Astrocyte of the hippocampus (primary cell): ENCODE measurements at regions not wholly inside any gene's neighbourhood (a gene's known extent, or its start where the extent isn't known, plus 50 kb on each side); places are given as distances from the start of the nearest gene placed in this dataset.
"Not testable (repeated sequence)": the region's sequence is repeated elsewhere in the genome, so short reads cannot be mapped to it uniquely, and the experiment has no call there.

Experiments
- DNase-seq: peaks from one replicate; pipeline ENCODE4 v3.0.0; 2011; ENCODE audit warnings: low read depth, low spot score

DNA sequence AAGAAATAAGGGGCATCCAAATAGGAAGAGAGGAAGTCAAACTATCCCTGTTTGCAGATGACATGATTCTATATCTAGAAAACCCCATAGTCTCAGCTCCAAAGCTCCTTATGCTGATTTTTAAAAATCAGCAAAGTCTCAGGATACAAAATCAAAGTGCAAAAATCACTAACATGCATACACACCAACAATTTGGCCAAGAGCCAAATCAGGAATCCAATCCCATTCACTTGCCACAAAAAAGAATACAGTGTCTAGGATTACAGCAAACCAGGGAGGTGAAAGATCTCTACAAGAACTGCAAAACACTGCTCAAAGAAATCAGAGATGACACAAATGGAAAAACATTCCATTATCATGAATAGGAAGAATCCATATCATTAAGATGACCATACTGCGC lies 155.8 kb upstream of the ARHGAP42 start:
- not testable (repeated sequence) for DNase-seq

DNA sequence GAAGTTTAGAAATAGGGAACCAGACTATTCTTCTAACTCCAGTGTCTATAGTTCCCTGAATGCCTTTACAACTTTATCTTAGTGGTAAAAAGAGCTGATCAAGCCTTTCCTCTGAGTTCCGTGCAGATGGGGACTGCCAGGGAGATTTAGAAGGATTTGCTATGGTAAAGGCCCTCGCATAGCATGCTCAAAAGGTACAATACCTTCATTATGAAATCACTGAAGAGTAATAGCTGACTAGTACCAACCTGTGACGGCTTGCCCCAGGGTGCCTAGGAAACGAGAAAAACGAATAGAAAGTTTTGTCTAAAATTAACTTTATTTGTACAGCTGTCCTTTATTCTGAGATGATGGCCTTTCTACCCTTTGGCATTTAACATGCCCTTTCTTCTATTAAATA lies 150.1 kb upstream of the ARHGAP42 start:
- no peak for DNase-seq

- no peak for DNase-seq
Measured at GRCh38 chr11:100543386-100543785, 143.7 kb upstream of the ARHGAP42 start.

GRCh38 chr11:100545556-100545955 lies 141.5 kb upstream of the ARHGAP42 start:
- DNase-seq: no peak

GRCh38 chr11:100545970-100546369 lies 141.1 kb upstream of the ARHGAP42 start:
- no peak for DNase-seq

GRCh38 chr11:100546714-100547113 lies 140.4 kb upstream of the ARHGAP42 start:
- peak; percentile 72 for DNase-seq

GRCh38 chr11:100550298-100550697 lies 136.8 kb upstream of the ARHGAP42 start:
- DNase-seq: no peak

DNA sequence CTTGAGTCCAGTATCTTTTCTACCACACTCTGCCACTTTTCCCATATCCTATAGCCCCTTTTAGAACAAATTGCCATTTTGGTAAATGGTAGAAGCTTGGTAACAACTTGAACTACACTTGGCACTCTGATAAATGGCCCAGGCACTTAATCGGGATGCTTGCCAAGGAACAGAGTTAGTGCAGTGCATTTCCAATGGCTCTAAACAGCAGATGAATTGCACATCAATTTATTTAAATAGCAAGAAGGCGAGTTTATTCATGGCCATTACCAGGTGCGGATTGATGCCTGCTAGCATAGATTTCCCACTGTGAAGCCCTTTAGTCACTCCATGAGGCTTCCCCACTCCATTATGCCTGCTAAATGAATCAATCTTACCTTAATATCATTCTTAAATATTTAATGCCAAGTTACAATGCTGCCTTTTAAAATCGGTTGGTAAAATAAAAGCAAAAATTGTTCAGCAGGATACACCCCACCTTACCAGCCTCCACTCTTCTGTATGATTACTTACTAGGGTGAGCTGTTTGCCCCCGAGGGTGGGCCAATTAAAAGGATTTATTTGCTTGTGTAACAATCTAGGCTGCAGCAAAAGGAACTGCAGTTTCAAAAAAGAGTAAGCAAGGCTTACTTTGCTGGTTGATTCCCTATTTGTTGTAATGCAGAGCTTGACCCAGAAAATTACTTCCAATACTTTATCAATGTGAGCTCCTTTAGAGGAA lies 136.0 kb upstream of the ARHGAP42 start:
- DNase-seq: peak; percentile 33

GRCh38 chr11:100555931-100556330 lies 131.2 kb upstream of the ARHGAP42 start:
- no peak for DNase-seq

DNA sequence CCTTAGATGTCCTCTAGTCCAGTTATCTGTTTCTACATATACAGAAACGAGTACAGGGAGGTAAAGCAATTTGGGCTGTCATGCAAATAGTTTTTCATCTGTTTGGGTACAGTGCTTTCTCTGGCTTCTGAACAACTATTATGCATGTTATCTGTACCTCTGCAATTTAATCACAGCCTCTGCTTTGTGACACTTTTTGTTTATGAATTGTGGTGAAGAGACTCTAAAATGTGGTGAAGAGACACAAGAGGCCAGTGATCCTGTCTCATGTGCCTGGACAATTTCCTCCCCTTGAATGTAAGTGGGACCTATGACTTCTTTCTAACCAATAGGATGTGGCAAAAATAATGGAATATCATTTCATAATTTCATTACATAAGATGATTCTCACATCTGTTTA lies 130.3 kb upstream of the ARHGAP42 start:
- DNase-seq: no peak

GRCh38 chr11:100557830-100558611 lies 129.1 kb upstream of the ARHGAP42 start:
- DNase-seq: peak; percentile 38

DNA sequence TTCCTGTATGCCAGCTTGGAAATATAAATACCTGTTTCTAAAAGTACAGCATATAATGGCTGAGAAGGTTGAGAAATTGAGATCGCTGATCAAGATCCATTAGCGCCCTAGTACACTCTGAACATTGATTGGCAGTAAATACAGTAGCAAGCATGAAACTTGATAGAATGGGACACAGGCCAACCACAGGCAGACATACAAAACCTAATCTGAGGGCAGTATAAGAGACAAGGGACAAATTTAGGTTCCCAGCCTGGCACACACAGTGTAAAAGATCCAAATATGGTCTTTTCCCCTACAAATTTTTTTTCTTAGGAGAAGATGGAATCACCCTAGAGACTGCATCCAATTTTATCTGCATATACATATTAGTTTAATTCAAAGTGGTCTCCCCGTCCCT lies 126.5 kb upstream of the ARHGAP42 start:
- no peak for DNase-seq

- DNase-seq: no peak
Measured at GRCh38 chr11:100561323-100561722, 125.8 kb upstream of the ARHGAP42 start.

DNA sequence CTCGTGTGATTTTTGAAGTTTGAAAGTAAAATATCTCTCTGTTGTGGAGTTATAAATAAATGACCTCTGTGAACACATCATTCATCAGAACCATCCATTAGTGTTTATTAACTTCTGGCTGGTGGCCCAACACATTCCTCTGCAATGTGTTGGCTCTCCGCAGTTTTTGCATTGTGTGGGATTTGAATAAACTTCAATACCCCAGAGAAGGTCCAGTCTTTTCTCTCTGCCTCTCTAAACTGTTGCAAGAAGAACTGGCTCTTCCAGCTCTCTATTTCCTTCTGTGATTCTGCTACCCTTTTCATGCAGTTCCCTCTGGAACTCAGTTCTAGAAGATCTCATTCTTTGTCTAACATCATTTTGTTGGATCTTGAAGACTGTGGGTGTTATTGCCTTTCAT lies 125.0 kb upstream of the ARHGAP42 start:
- DNase-seq: peak; percentile 92

DNA sequence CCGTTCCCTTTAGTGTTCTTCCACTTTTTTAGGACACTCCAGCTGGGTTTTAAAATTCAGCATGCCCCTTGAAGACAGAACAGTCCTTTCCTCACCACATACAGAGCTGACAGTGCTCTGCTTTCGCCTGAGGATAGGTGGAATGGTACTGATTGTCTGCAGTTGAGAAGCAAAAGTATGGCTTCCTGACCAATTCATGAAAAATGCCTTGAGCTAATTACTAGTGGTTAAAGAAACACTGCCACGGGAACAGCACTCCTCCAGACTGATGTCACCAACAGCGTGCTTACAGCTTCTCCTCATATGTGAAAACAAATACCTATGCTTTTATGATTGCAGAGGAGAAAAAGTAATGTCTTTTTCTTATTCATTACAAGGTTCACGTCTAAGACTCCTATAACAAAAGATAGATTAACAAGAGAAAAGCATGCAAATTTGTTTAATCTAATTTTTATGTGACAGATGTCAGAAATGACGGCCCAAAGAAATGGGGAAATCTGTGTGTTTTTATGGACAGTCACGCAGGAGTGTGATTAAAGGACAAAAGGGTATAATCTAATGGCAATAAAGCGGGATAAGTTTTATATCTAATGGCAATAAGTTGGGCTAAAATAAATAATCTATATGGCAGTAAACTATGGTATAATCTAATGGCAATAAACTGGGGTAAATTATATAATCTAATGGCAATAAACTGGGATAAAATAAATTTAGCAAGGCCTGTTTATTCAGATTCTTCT lies 123.4 kb upstream of the ARHGAP42 start:
- peak; percentile 66 for DNase-seq

DNA sequence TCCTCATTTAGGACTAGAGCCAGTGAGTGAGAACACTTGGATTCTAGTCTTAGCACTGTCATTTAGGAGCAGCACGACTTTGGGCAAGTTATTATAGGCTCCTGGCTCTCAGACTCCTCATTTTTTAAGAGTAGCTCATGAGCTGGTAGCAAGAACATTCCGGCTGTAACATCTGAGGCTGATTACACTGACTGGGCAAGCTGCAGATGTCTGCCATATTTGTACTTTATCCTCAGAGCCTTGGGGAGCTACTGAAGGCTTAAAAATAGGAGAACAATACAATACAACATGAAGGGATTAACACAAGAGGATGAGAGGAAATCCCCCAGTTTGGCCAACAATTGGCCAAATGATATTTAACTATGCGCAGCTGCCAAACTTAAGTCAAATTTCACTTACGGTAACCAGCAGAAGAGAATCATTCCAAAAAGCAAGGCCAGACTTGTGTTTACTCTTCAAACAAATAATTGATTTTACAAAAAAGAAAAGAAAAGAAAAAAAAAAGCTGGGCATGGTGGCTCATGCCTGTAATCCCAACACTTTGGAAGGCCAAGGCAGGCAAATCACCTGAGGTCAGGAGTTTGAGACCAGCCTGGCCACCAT lies 113.1 kb upstream of the ARHGAP42 start:
- no peak for DNase-seq

GRCh38 chr11:100574894-100575769 lies 112.0 kb upstream of the ARHGAP42 start:
- peak; percentile 61 for DNase-seq

DNA sequence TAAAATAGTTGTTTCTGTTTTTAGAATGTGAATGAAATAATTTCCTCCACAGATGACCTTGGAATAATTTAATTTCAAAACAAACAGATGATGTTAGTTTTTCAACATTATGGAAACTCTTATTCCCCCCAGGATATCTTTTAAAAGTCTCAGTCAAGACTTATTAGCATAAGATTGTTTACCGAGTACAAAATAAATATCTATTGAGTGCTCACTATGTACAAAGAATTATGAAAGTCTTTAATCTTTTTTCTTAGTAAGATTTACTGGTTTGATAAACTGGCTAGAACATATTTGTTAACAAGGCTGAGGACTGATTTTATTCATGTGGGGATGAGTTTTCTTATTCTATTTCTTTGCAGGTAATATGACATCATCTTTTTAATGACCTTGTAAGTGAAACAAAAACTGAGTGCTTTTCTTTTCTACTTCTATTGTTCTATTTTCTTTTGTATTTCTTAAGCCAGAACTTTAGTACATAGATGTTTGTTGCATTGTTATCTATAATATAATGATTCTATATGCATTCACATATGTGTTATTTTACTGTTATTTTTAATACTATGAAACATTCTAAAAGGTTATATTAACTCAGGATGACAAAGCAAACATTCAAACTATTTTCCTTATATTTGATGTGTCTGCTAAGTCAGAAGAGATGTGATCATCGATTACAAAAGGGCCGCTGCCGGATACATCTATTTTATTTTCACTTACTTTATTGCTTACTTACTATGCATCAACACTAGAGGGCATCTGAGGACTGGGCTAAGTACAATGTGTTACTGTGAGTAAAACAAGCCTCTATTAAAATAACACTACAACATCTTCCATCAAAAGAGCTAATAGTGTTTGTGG lies 111.0 kb upstream of the ARHGAP42 start:
- DNase-seq: peak; percentile 73

GRCh38 chr11:100576718-100577021 lies 110.4 kb upstream of the ARHGAP42 start:
- DNase-seq: no peak

DNA sequence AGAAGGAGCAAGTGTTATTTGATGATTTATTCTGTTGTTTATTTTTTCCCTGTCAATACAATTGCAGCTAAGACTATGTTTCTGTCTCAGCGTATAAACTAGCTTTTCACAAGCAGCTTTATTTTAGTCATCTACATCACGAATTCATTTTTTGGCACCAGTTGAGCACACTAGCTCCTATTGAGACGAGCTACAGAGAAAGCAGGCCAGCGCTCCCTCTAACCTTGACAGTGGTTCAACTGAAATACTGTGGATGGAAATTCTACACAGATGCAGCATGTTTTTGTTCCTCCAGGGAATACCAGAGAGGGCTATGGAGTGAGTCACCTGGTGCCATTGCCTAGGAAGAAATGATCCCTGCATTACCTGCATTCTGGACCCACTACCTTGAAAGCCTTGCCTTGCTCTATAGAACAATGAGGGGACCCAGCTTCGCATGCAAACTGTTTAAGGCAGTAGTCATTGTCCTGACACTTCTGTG lies 108.2 kb upstream of the ARHGAP42 start:
- DNase-seq: peak; percentile 83
